ENCODE measurements at regions not wholly inside any gene's neighbourhood (a gene's known extent, or its start where the extent isn't known, plus 50 kb on each side); places are given as distances from the start of the nearest gene placed in this dataset.

- Histone ChIP-seq H3K4me2 (ENCODE audit: low read length) (no peak overlapping the region), H2BK5ac (ENCODE audit: low read depth, low read length, poor library complexity) (no peak overlapping the region), H3K79me2 (ENCODE audit: control insufficient read depth, insufficient read depth, low read length, poor library complexity) (no peaks in the 10 kb centered on the region), H3K27ac (ENCODE audit: low read depth, low read length) (no peak overlapping the region), H3K9me3 (ENCODE audit: insufficient read depth, low read depth, low read length) (no peaks in the 10 kb centered on the region), H2AK5ac (ENCODE audit: low read length) (no peak overlapping the region), H3K4me3 (ENCODE audit: low read depth, low read length) (no peak overlapping the region), H2AFZ (ENCODE audit: insufficient read depth, low read length, poor library complexity) (no peak overlapping the region), H3K79me1 (ENCODE audit: low read length) (no peaks in the 10 kb centered on the region), H4K12ac (ENCODE audit: low read depth, low read length) (no peak overlapping the region), H3K4me1 (ENCODE audit: control insufficient read depth in 1 of 2, insufficient read depth in 2 of 2, low read length in 2 of 2) (no peaks in the 10 kb centered on the region), H2BK120ac (ENCODE audit: insufficient read depth, low read length, poor library complexity) (no peak overlapping the region), H4K8ac (ENCODE audit: low read depth, low read length) (no peak overlapping the region), H3K14ac (ENCODE audit: low read length) (no peak overlapping the region), H2BK12ac (ENCODE audit: low read length) (no peak overlapping the region), H3K9ac (ENCODE audit: low read length) (no peak overlapping the region), H3K4ac (ENCODE audit: low read depth, low read length) (no peak overlapping the region), H3K23ac (ENCODE audit: low read length) (no peak overlapping the region), H3K36me3 (ENCODE audit: control insufficient read depth in 1 of 2, insufficient read depth in 2 of 2, low read length in 2 of 2) (no peaks in the 10 kb centered on the region), H3K27me3 (ENCODE audit: insufficient read depth, low read length) (no peaks in the 10 kb centered on the region), H3K18ac (ENCODE audit: low read length) (no peak overlapping the region), H4K91ac (ENCODE audit: low read depth, low read length) (no peak overlapping the region)
- no peak for DNase-seq
- WGBS (ENCODE audit: extremely low coverage, insufficient coverage, insufficient read length), result no CpG with 5 or more reads among the region's 3 CpGs
Observed at GRCh38 chr12:89177802-89178395, 174.4 kb downstream of the DUSP6 start.

GRCh38 chr12:89176676-89177075, 175.6 kb downstream of the DUSP6 start:
- H3K36me3 ChIP-seq (ENCODE audit: control insufficient read depth in 1 of 2, insufficient read depth in 2 of 2, low read length in 2 of 2), result no peaks in the 10 kb centered on the region
- WGBS (ENCODE audit: extremely low coverage, insufficient coverage, insufficient read length), result no CpG with 5 or more reads among the region's 2 CpGs
- H3K4me1 ChIP-seq (ENCODE audit: control insufficient read depth in 1 of 2, insufficient read depth in 2 of 2, low read length in 2 of 2), result no peaks in the 10 kb centered on the region
- no peak overlapping the region for H4K8ac ChIP-seq (ENCODE audit: low read depth, low read length)
- H2BK5ac ChIP-seq (ENCODE audit: low read depth, low read length, poor library complexity), result no peak overlapping the region
- H2BK12ac ChIP-seq (ENCODE audit: low read length), result no peak overlapping the region
- no peak overlapping the region for H3K4me2 ChIP-seq (ENCODE audit: low read length)
- no peak overlapping the region for H3K4me3 ChIP-seq (ENCODE audit: low read depth, low read length)
- no peak overlapping the region for H4K12ac ChIP-seq (ENCODE audit: low read depth, low read length)
- no peaks in the 10 kb centered on the region for H3K27me3 ChIP-seq (ENCODE audit: insufficient read depth, low read length)
- H3K14ac ChIP-seq (ENCODE audit: low read length), result no peak overlapping the region
- no peak overlapping the region for H3K27ac ChIP-seq (ENCODE audit: low read depth, low read length)
- no peak overlapping the region for H3K4ac ChIP-seq (ENCODE audit: low read depth, low read length)
- no peak overlapping the region for H2BK120ac ChIP-seq (ENCODE audit: insufficient read depth, low read length, poor library complexity)
- no peaks in the 10 kb centered on the region for H3K9me3 ChIP-seq (ENCODE audit: insufficient read depth, low read depth, low read length)
- H2AFZ ChIP-seq (ENCODE audit: insufficient read depth, low read length, poor library complexity), result no peak overlapping the region
- H3K79me2 ChIP-seq (ENCODE audit: control insufficient read depth, insufficient read depth, low read length, poor library complexity), result no peaks in the 10 kb centered on the region
- no peak overlapping the region for H3K9ac ChIP-seq (ENCODE audit: low read length)
- H2AK5ac ChIP-seq (ENCODE audit: low read length), result no peak overlapping the region
- no peak overlapping the region for H4K91ac ChIP-seq (ENCODE audit: low read depth, low read length)
- no peak overlapping the region for H3K23ac ChIP-seq (ENCODE audit: low read length)
- H3K18ac ChIP-seq (ENCODE audit: low read length), result no peak overlapping the region
- H3K79me1 ChIP-seq (ENCODE audit: low read length), result no peaks in the 10 kb centered on the region
- DNase-seq, result no peak

GRCh38 chr12:89173678-89174077, 178.6 kb downstream of the DUSP6 start:
- WGBS (ENCODE audit: extremely low coverage, insufficient coverage, insufficient read length), result 100% methylated on average over 2 of the region's 4 CpGs
- no peak for DNase-seq
- Histone ChIP-seq H3K27me3 (ENCODE audit: insufficient read depth, low read length) (no peaks in the 10 kb centered on the region), H3K23ac (ENCODE audit: low read length) (no peak overlapping the region), H2AK5ac (ENCODE audit: low read length) (no peak overlapping the region), H2BK5ac (ENCODE audit: low read depth, low read length, poor library complexity) (no peak overlapping the region), H2AFZ (ENCODE audit: insufficient read depth, low read length, poor library complexity) (no peak overlapping the region), H3K27ac (ENCODE audit: low read depth, low read length) (no peak overlapping the region), H4K91ac (ENCODE audit: low read depth, low read length) (no peak overlapping the region), H3K4me2 (ENCODE audit: low read length) (no peak overlapping the region), H2BK12ac (ENCODE audit: low read length) (no peak overlapping the region), H3K9me3 (ENCODE audit: insufficient read depth, low read depth, low read length) (no peaks in the 10 kb centered on the region), H3K79me2 (ENCODE audit: control insufficient read depth, insufficient read depth, low read length, poor library complexity) (no peaks in the 10 kb centered on the region), H3K9ac (ENCODE audit: low read length) (no peak overlapping the region), H3K4me3 (ENCODE audit: low read depth, low read length) (no peak overlapping the region), H3K79me1 (ENCODE audit: low read length) (no peaks in the 10 kb centered on the region), H3K4me1 (ENCODE audit: control insufficient read depth in 1 of 2, insufficient read depth in 2 of 2, low read length in 2 of 2) (no peaks in the 10 kb centered on the region), H3K18ac (ENCODE audit: low read length) (no peak overlapping the region), H2BK120ac (ENCODE audit: insufficient read depth, low read length, poor library complexity) (no peak overlapping the region), H3K36me3 (ENCODE audit: control insufficient read depth in 1 of 2, insufficient read depth in 2 of 2, low read length in 2 of 2) (no peaks in the 10 kb centered on the region), H4K8ac (ENCODE audit: low read depth, low read length) (no peak overlapping the region), H4K12ac (ENCODE audit: low read depth, low read length) (no peak overlapping the region), H3K4ac (ENCODE audit: low read depth, low read length) (no peak overlapping the region), H3K14ac (ENCODE audit: low read length) (no peak overlapping the region)

- H2BK12ac ChIP-seq (ENCODE audit: low read length), result no peak overlapping the region
- H2AFZ ChIP-seq (ENCODE audit: insufficient read depth, low read length, poor library complexity), result no peak overlapping the region
- H4K8ac ChIP-seq (ENCODE audit: low read depth, low read length), result no peak overlapping the region
- H3K36me3 ChIP-seq (ENCODE audit: control insufficient read depth in 1 of 2, insufficient read depth in 2 of 2, low read length in 2 of 2), result no peaks in the 10 kb centered on the region
- no peak overlapping the region for H3K4ac ChIP-seq (ENCODE audit: low read depth, low read length)
- no CpG with 5 or more reads among the region's 1 CpG for WGBS (ENCODE audit: extremely low coverage, insufficient coverage, insufficient read length)
- no peaks in the 10 kb centered on the region for H3K9me3 ChIP-seq (ENCODE audit: insufficient read depth, low read depth, low read length)
- H4K12ac ChIP-seq (ENCODE audit: low read depth, low read length), result no peak overlapping the region
- H3K23ac ChIP-seq (ENCODE audit: low read length), result no peak overlapping the region
- H4K91ac ChIP-seq (ENCODE audit: low read depth, low read length), result no peak overlapping the region
- no peak for DNase-seq
- no peaks in the 10 kb centered on the region for H3K4me1 ChIP-seq (ENCODE audit: control insufficient read depth in 1 of 2, insufficient read depth in 2 of 2, low read length in 2 of 2)
- H3K4me3 ChIP-seq (ENCODE audit: low read depth, low read length), result no peak overlapping the region
- no peak overlapping the region for H3K27ac ChIP-seq (ENCODE audit: low read depth, low read length)
- H2AK5ac ChIP-seq (ENCODE audit: low read length), result no peak overlapping the region
- H2BK5ac ChIP-seq (ENCODE audit: low read depth, low read length, poor library complexity), result no peak overlapping the region
- H3K4me2 ChIP-seq (ENCODE audit: low read length), result no peak overlapping the region
- H3K14ac ChIP-seq (ENCODE audit: low read length), result no peak overlapping the region
- H3K18ac ChIP-seq (ENCODE audit: low read length), result no peak overlapping the region
- H3K79me2 ChIP-seq (ENCODE audit: control insufficient read depth, insufficient read depth, low read length, poor library complexity), result no peaks in the 10 kb centered on the region
- H2BK120ac ChIP-seq (ENCODE audit: insufficient read depth, low read length, poor library complexity), result no peak overlapping the region
- H3K27me3 ChIP-seq (ENCODE audit: insufficient read depth, low read length), result no peaks in the 10 kb centered on the region
- H3K79me1 ChIP-seq (ENCODE audit: low read length), result no peaks in the 10 kb centered on the region
- H3K9ac ChIP-seq (ENCODE audit: low read length), result no peak overlapping the region
Observed at GRCh38 chr12:89173096-89173495, 179.2 kb downstream of the DUSP6 start.

All from trophoblast cell (in vitro differentiated cells and primary cell).